ENCODE measurements at regions not wholly inside any gene's neighbourhood (a gene's known extent, or its start where the extent isn't known, plus 50 kb on each side); places are given as distances from the start of the nearest gene placed in this dataset.
"Not testable (repeated sequence)": the region's sequence is repeated elsewhere in the genome, so short reads cannot be mapped to it uniquely, and the experiment has no call there.

- Histone ChIP-seq H3K9ac (ENCODE audit: insufficient read depth in 1 of 2, low read length in 2 of 2) (no peak overlapping the region), H3K4me3 (no peak overlapping the region), H3K27me3 (ENCODE audit: control insufficient read depth in 3 of 3, insufficient read depth in 3 of 3, low read length in 2 of 3) (no peaks in the 10 kb centered on the region), H3K9me3 (ENCODE audit: control insufficient read depth in 4 of 4, insufficient read depth in 3 of 4, low read length in 3 of 4) (no peaks in the 10 kb centered on the region), H3K4me1 (ENCODE audit: control insufficient read depth in 5 of 5, insufficient read depth in 5 of 5, low read length in 5 of 5) (no peaks in the 10 kb centered on the region), H3K27ac (ENCODE audit: low read depth in 1 of 2, low read length in 1 of 2) (no peak overlapping the region), H3K36me3 (ENCODE audit: control insufficient read depth in 4 of 4, insufficient read depth in 4 of 4, low read length in 4 of 4) (no peaks in the 10 kb centered on the region)
- TF ChIP-seq, protein P1, sequence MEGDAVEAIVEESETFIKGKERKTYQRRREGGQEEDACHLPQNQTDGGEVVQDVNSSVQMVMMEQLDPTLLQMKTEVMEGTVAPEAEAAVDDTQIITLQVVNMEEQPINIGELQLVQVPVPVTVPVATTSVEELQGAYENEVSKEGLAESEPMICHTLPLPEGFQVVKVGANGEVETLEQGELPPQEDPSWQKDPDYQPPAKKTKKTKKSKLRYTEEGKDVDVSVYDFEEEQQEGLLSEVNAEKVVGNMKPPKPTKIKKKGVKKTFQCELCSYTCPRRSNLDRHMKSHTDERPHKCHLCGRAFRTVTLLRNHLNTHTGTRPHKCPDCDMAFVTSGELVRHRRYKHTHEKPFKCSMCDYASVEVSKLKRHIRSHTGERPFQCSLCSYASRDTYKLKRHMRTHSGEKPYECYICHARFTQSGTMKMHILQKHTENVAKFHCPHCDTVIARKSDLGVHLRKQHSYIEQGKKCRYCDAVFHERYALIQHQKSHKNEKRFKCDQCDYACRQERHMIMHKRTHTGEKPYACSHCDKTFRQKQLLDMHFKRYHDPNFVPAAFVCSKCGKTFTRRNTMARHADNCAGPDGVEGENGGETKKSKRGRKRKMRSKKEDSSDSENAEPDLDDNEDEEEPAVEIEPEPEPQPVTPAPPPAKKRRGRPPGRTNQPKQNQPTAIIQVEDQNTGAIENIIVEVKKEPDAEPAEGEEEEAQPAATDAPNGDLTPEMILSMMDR (IDR thresholded peaks at IDR 0.05; ENCODE audit: control extremely low read depth, extremely low read depth): no peak
- DNase-seq (no peak), ATAC-seq (ENCODE audit: insufficient read depth, low FRiP score) (no peak)
- WGBS, 2 donors: 86 to 90% methylated on average over 14 to 16 of the region's 16 CpGs
Measured at GRCh38 chr4:134501973-134502643, 300.5 kb upstream of the PABPC4L start.

DNA sequence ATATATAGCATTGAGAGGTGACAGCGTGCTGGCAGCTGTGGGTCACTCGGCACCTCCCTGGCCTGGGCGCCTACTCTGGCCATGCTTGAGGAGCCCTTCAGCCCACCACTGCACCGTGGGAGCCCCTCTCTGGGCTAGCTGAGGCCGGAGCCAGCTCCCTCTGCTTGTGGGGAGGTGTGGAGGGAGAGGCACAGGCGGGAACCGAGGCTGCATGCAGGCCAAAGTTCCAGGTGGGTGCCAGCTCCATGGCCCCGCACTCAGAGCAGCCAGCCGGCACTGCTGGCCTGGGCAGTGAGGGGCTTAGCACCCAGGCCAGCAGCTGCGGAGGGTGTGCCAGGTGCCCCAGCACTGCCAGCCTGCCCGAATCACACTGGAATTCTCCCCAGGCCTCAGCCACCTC lies 299.9 kb upstream of the PABPC4L start:
- H3K9ac ChIP-seq (ENCODE audit: insufficient read depth in 1 of 2, low read length in 2 of 2); DNase-seq; H3K27me3 ChIP-seq (ENCODE audit: control insufficient read depth in 3 of 3, insufficient read depth in 3 of 3, low read length in 2 of 3); H3K27ac ChIP-seq (ENCODE audit: low read depth in 1 of 2, low read length in 1 of 2); H3K4me1 ChIP-seq (ENCODE audit: control insufficient read depth in 5 of 5, insufficient read depth in 5 of 5, low read length in 5 of 5); H3K9me3 ChIP-seq (ENCODE audit: control insufficient read depth in 4 of 4, insufficient read depth in 3 of 4, low read length in 3 of 4); ATAC-seq (ENCODE audit: insufficient read depth, low FRiP score); H3K4me3 ChIP-seq; H3K36me3 ChIP-seq (ENCODE audit: control insufficient read depth in 4 of 4, insufficient read depth in 4 of 4, low read length in 4 of 4): not testable (repeated sequence)
- WGBS, 2 donors: 91 to 94% methylated on average over 11 of the region's 11 CpGs

GRCh38 chr4:134499074-134499473 lies 297.5 kb upstream of the PABPC4L start:
- no peak overlapping the region for H3K27ac ChIP-seq (ENCODE audit: low read depth in 1 of 2, low read length in 1 of 2)
- WGBS, 2 donors: 64 to 67% methylated on average over 1 of the region's 1 CpG
- no peaks in the 10 kb centered on the region for H3K9me3 ChIP-seq (ENCODE audit: control insufficient read depth in 4 of 4, insufficient read depth in 3 of 4, low read length in 3 of 4)
- DNase-seq (no peak), ATAC-seq (ENCODE audit: insufficient read depth, low FRiP score) (no peak)
- H3K36me3 ChIP-seq (ENCODE audit: control insufficient read depth in 4 of 4, insufficient read depth in 4 of 4, low read length in 4 of 4): no peaks in the 10 kb centered on the region
- H3K4me3 ChIP-seq: no peak overlapping the region
- no peak overlapping the region for H3K9ac ChIP-seq (ENCODE audit: insufficient read depth in 1 of 2, low read length in 2 of 2)
- no peaks in the 10 kb centered on the region for H3K27me3 ChIP-seq (ENCODE audit: control insufficient read depth in 3 of 3, insufficient read depth in 3 of 3, low read length in 2 of 3)
- no peaks in the 10 kb centered on the region for H3K4me1 ChIP-seq (ENCODE audit: control insufficient read depth in 5 of 5, insufficient read depth in 5 of 5, low read length in 5 of 5)
- TF ChIP-seq, protein P1 (IDR thresholded peaks at IDR 0.05; ENCODE audit: control extremely low read depth, extremely low read depth): no peak

GRCh38 chr4:134490863-134491262 lies 289.3 kb upstream of the PABPC4L start:
- Histone ChIP-seq H3K9ac (ENCODE audit: insufficient read depth in 1 of 2, low read length in 2 of 2) (no peak overlapping the region), H3K27ac (ENCODE audit: low read depth in 1 of 2, low read length in 1 of 2) (no peak overlapping the region), H3K4me3 (no peak overlapping the region), H3K36me3 (ENCODE audit: control insufficient read depth in 4 of 4, insufficient read depth in 4 of 4, low read length in 4 of 4) (no peaks in the 10 kb centered on the region), H3K27me3 (ENCODE audit: control insufficient read depth in 3 of 3, insufficient read depth in 3 of 3, low read length in 2 of 3) (no peaks in the 10 kb centered on the region), H3K9me3 (ENCODE audit: control insufficient read depth in 4 of 4, insufficient read depth in 3 of 4, low read length in 3 of 4) (no peaks in the 10 kb centered on the region), H3K4me1 (ENCODE audit: control insufficient read depth in 5 of 5, insufficient read depth in 5 of 5, low read length in 5 of 5) (no peaks in the 10 kb centered on the region)
- TF ChIP-seq, protein P1 (IDR thresholded peaks at IDR 0.05; ENCODE audit: control extremely low read depth, extremely low read depth): no peak
- 89 to 96% methylated on average over 1 of the region's 1 CpG for WGBS, 2 donors
- no peak for DNase-seq
- no peak for ATAC-seq (ENCODE audit: insufficient read depth, low FRiP score)

DNA sequence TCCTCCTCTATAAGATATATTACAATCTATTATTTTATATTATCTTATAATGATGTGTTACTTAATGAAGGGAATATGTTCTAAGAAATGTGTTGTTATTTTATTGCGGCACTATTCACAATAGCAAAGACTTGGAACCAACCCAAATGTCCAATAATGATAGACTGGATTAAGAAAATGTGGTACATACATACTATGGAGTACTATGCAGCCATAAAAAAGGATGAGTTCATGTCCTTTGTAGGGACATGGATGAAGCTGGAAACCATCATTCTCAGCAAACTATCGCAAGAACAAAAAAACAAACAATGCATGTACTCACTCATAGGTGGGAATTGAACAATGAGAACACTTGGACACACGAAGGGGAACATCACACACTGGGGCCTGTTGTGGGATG lies 281.9 kb upstream of the PABPC4L start:
- not testable (repeated sequence) for DNase-seq; H3K4me1 ChIP-seq (ENCODE audit: control insufficient read depth in 5 of 5, insufficient read depth in 5 of 5, low read length in 5 of 5); H3K9ac ChIP-seq (ENCODE audit: insufficient read depth in 1 of 2, low read length in 2 of 2); H3K27me3 ChIP-seq (ENCODE audit: control insufficient read depth in 3 of 3, insufficient read depth in 3 of 3, low read length in 2 of 3); H3K27ac ChIP-seq (ENCODE audit: low read depth in 1 of 2, low read length in 1 of 2); H3K36me3 ChIP-seq (ENCODE audit: control insufficient read depth in 4 of 4, insufficient read depth in 4 of 4, low read length in 4 of 4); ATAC-seq (ENCODE audit: insufficient read depth, low FRiP score); H3K9me3 ChIP-seq (ENCODE audit: control insufficient read depth in 4 of 4, insufficient read depth in 3 of 4, low read length in 3 of 4); H3K4me3 ChIP-seq
- 87 to 88% methylated on average over 3 of the region's 3 CpGs for WGBS, 2 donors
